DND-41 (cell line): ENCODE measurements at regions not wholly inside any gene's neighbourhood (a gene's known extent, or its start where the extent isn't known, plus 50 kb on each side); places are given as distances from the start of the nearest gene placed in this dataset.
"Not testable (repeated sequence)": the region's sequence is repeated elsewhere in the genome, so short reads cannot be mapped to it uniquely, and the experiment has no call there.

Experiments used
- ATAC-seq: fragments of 200-7000 bp; cut with Tn5 transposase; 3 replicates; pipeline ENCODE4 v1.9.1; 2021; ENCODE audit warnings: low read depth; ENCODE audit not compliant: insufficient read depth
- DNase-seq: peaks from one replicate; pipeline ENCODE4 v3.0.0-alpha.2; 2020
- H2AFZ ChIP-seq: 2 replicates; pipeline ENCODE4 v1.6.0; 2012; ENCODE audit warnings: low read depth, low read length
- H3K27ac ChIP-seq: 2 replicates; pipeline ENCODE4 v1.5.1; 2012; ENCODE audit warnings: low read length, inconsistent platforms
- H3K27me3 ChIP-seq: fragments of 200-600 bp; sonication (generic); 2 replicates; pipeline ENCODE4 v1.6.0; 2012; ENCODE audit warnings: low read length, mild to moderate bottlenecking, inconsistent platforms; ENCODE audit not compliant: insufficient read depth, poor library complexity
- H3K36me3 ChIP-seq: 2 replicates; pipeline ENCODE4 v1.5.1; 2012; ENCODE audit warnings: low read length, inconsistent platforms; ENCODE audit not compliant: insufficient read depth
- H3K4me1 ChIP-seq: 2 replicates; pipeline ENCODE4 v1.5.1; 2012; ENCODE audit warnings: mild to moderate bottlenecking, low read length; ENCODE audit not compliant: insufficient read depth
- H3K4me2 ChIP-seq: 2 replicates; pipeline ENCODE4 v1.6.0; 2012; ENCODE audit warnings: mild to moderate bottlenecking, moderate library complexity, low read length, inconsistent platforms; ENCODE audit not compliant: insufficient read depth
- H3K4me3 ChIP-seq, 2 experiments: fragments of 200-600 bp in 1 of 2; shearing (Covaris generic) in 1 of 2; 2 replicates each; pipeline ENCODE4 v1.5.1; 2012 to 2016; ENCODE audit warnings: inconsistent platforms in 2 of 2, low read length in 2 of 2, mild to moderate bottlenecking in 2 of 2, low read depth in 1 of 2, moderate library complexity in 1 of 2
- H3K79me2 ChIP-seq: 2 replicates; pipeline ENCODE4 v1.6.0; 2012; ENCODE audit warnings: low read length, inconsistent platforms; ENCODE audit not compliant: insufficient read depth
- H3K9ac ChIP-seq: 2 replicates; pipeline ENCODE4 v1.6.0; 2012; ENCODE audit warnings: low read depth, mild to moderate bottlenecking, inconsistent platforms, low read length, moderate library complexity
- H3K9me3 ChIP-seq: 2 replicates; pipeline ENCODE4 v1.5.1; 2012; ENCODE audit warnings: low read length, moderate library complexity, mild to moderate bottlenecking, inconsistent platforms; ENCODE audit not compliant: insufficient read depth, severe bottlenecking
- H4K20me1 ChIP-seq: 2 replicates; pipeline ENCODE4 v1.6.0; 2012; ENCODE audit warnings: low read length; ENCODE audit not compliant: insufficient read depth
- EZH2 ChIP-seq: IDR thresholded peaks from 3 replicates; pipeline ENCODE4 v1.6.1; 2012; ENCODE audit warnings: borderline replicate concordance, low read depth, mild to moderate bottlenecking, moderate library complexity, low read length, inconsistent platforms; ENCODE audit not compliant: severe bottlenecking
- TF ChIP-seq, protein P1 (sequence below): IDR thresholded peaks from 2 replicates; pipeline ENCODE4 v1.5.1; 2012; ENCODE audit warnings: borderline replicate concordance, low read length, moderate library complexity, mild to moderate bottlenecking; ENCODE audit not compliant: poor library complexity, severe bottlenecking; ENCODE audit errors: extremely low read depth

DNA sequence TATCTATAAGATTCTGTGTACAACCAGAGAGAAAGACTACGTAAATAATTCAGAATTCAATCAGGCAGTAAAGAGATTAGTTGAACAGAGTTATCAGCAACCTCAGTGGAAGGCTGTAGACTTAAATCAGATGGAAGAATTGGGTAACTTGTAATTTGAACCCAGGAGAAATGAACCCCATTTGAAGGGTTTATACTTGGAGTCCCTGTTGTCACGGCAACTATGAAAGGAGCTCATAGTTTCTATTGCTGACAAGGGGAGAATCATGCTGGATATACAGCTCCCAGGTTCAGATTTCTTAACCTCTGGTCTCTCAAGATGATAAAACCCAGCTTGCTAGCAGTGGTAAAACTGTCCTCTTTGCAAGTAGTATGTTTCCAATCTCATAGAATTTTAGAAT, 54.4 kb upstream of the BMP4 start:
- H3K27ac ChIP-seq = no peak overlapping the region
- H3K9me3 ChIP-seq = no peaks in the 10 kb centered on the region
- no peaks in the 10 kb centered on the region for H3K27me3 ChIP-seq
- H3K4me1 ChIP-seq = no peaks in the 10 kb centered on the region
- no peak for DNase-seq
- TF ChIP-seq, protein P1, sequence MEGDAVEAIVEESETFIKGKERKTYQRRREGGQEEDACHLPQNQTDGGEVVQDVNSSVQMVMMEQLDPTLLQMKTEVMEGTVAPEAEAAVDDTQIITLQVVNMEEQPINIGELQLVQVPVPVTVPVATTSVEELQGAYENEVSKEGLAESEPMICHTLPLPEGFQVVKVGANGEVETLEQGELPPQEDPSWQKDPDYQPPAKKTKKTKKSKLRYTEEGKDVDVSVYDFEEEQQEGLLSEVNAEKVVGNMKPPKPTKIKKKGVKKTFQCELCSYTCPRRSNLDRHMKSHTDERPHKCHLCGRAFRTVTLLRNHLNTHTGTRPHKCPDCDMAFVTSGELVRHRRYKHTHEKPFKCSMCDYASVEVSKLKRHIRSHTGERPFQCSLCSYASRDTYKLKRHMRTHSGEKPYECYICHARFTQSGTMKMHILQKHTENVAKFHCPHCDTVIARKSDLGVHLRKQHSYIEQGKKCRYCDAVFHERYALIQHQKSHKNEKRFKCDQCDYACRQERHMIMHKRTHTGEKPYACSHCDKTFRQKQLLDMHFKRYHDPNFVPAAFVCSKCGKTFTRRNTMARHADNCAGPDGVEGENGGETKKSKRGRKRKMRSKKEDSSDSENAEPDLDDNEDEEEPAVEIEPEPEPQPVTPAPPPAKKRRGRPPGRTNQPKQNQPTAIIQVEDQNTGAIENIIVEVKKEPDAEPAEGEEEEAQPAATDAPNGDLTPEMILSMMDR = no peak
- no peak for TF ChIP-seq EZH2
- no peak overlapping the region for H2AFZ ChIP-seq
- no peak overlapping the region for H3K9ac ChIP-seq
- no peaks in the 10 kb centered on the region for H3K36me3 ChIP-seq
- H4K20me1 ChIP-seq = no peaks in the 10 kb centered on the region
- no peak overlapping the region for H3K4me2 ChIP-seq
- H3K4me3 ChIP-seq = no peak overlapping the region
- ATAC-seq = no peak
- H3K79me2 ChIP-seq = no peaks in the 10 kb centered on the region

DNA sequence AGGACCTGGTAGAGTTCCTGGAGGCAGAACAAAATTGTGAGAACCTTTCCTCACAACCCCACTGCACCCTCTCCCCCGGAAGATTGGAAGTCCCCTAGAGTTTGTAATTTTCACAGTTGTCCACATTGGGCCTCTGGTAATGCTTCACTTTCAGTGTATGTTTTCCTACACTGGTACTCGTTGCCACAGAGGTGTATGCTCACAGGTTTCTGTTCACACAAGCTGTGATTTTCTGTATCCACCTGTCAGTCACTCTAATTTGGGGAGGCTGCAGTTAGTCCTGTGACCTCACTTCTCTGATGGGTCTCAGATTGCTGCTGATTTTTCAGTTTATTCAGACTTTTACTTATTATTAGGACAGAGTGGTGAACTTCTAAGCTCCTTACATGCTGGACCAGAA, 66.4 kb upstream of the BMP4 start:
- Histone ChIP-seq H3K9me3 (peaks cover 4% of the 10 kb centered on the region), H3K4me3 (no peak overlapping the region), H3K79me2 (no peaks in the 10 kb centered on the region), H3K9ac (no peak overlapping the region), H3K4me2 (no peak overlapping the region), H3K4me1 (no peaks in the 10 kb centered on the region), H2AFZ (no peak overlapping the region), H3K27me3 (no peaks in the 10 kb centered on the region), H4K20me1 (no peaks in the 10 kb centered on the region), H3K27ac (no peak overlapping the region), H3K36me3 (no peaks in the 10 kb centered on the region)
- ATAC-seq = no peak
- DNase-seq = no peak
- TF ChIP-seq EZH2 = no peak
- TF ChIP-seq, protein P1 = no peak

DNA sequence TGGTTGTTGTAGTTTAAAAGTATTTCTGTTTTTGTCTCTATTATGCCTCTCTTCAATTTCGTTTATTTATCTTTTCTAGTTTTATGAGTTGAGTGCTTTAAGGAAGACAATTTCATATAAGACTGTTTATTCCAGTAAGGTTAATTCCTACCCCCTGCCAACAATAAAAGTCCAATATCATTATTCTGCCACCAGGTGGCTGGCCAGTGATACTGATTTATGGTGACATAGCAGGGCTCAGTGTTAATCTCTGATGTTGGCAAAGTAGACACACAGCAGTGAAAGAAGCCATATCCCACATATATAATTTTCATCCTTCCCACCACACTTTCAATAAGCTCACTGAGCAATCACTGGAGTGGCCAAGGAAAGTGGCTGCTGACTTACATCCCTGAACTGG, 69.0 kb upstream of the BMP4 start:
- no peak for ATAC-seq
- Histone ChIP-seq H4K20me1 (no peaks in the 10 kb centered on the region), H3K9me3 (peaks cover 4% of the 10 kb centered on the region), H3K27ac (no peak overlapping the region), H3K27me3 (no peaks in the 10 kb centered on the region), H3K9ac (no peak overlapping the region), H3K79me2 (no peaks in the 10 kb centered on the region), H3K36me3 (no peaks in the 10 kb centered on the region), H3K4me2 (no peak overlapping the region), H3K4me1 (no peaks in the 10 kb centered on the region), H3K4me3 (no peak overlapping the region), H2AFZ (no peak overlapping the region)
- TF ChIP-seq, protein P1 = peak; percentile 23
- TF ChIP-seq EZH2 = no peak
- DNase-seq = no peak

DNA sequence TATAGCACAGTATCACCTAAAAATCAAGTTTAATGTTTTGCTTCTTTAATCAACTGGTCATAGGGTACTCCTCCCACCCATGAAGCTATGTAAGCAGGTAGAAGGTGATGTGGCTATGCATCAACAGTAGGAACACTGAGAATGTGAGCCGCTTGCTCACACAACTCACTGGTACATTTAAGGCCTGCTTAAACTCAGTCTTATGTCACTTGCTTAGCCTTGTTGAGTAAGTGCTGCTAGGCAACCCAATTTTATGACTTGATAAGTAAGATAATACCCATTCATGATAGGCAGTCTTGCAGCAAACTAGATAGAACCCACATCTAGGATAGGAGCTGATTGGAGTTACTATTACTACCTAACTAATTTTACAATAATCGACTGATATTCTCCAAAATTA, 70.0 kb upstream of the BMP4 start:
- no peaks in the 10 kb centered on the region for H4K20me1 ChIP-seq
- H3K36me3 ChIP-seq = no peaks in the 10 kb centered on the region
- H3K9ac ChIP-seq = no peak overlapping the region
- no peak overlapping the region for H2AFZ ChIP-seq
- no peak for TF ChIP-seq EZH2
- TF ChIP-seq, protein P1 = no peak
- ATAC-seq (no peak), DNase-seq (no peak)
- H3K27me3 ChIP-seq = no peaks in the 10 kb centered on the region
- H3K79me2 ChIP-seq = no peaks in the 10 kb centered on the region
- no peaks in the 10 kb centered on the region for H3K4me1 ChIP-seq
- peaks cover 4% of the 10 kb centered on the region for H3K9me3 ChIP-seq
- H3K4me3 ChIP-seq = no peak overlapping the region
- H3K27ac ChIP-seq = no peak overlapping the region
- H3K4me2 ChIP-seq = no peak overlapping the region

DNA sequence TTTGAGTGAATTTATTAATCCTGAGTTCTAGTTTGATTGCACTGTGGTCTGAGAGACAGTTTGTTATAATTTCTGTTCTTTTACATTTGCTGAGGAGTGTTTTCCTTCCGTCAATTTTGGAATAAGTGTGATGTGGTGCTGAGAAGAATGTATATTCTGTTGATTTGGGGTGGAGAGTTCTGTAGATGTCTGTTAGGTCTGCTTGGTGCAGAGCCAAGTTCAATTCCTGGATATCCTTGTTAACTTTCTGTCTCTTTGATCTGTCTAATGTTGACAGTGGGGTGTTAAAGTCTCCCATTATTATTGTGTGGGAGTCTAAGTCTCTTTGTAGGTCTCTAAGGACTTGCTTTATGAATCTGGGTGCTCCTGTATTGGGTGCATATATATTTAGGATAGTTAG, 74.4 kb upstream of the BMP4 start:
- H3K27me3 ChIP-seq, H4K20me1 ChIP-seq, H3K4me1 ChIP-seq, ATAC-seq, H3K9ac ChIP-seq, H3K4me2 ChIP-seq, H3K27ac ChIP-seq, H2AFZ ChIP-seq, H3K4me3 ChIP-seq, H3K36me3 ChIP-seq, H3K79me2 ChIP-seq, DNase-seq: not testable (repeated sequence)
- H3K9me3 ChIP-seq = peaks cover 18% of the 10 kb centered on the region
